HepG2 (cell line): ENCODE measurements at regions not wholly inside any gene's neighbourhood (a gene's known extent, or its start where the extent isn't known, plus 50 kb on each side); places are given as distances from the start of the nearest gene placed in this dataset.

Source experiments
- EZH2 ChIP-seq: conservative IDR thresholded peaks from 2 replicates; pipeline ENCODE4 v1.6.1; 2012; ENCODE audit warnings: mild to moderate bottlenecking, low read depth, low read length, moderate library complexity
- ZFP41 ChIP-seq: sonication (generic); formaldehyde crosslinking; IDR thresholded peaks from 2 replicates; pipeline ENCODE4 v1.4.0; 2020; ENCODE audit warnings: mild to moderate bottlenecking, missing genetic modification reagents, borderline replicate concordance
- TF ChIP-seq, protein P1 (sequence below): sonication (generic); formaldehyde crosslinking; IDR thresholded peaks from 2 replicates; pipeline ENCODE4 v1.5.0; 2020; ENCODE audit warnings: mild to moderate bottlenecking, missing genetic modification reagents, moderate library complexity

DNA sequence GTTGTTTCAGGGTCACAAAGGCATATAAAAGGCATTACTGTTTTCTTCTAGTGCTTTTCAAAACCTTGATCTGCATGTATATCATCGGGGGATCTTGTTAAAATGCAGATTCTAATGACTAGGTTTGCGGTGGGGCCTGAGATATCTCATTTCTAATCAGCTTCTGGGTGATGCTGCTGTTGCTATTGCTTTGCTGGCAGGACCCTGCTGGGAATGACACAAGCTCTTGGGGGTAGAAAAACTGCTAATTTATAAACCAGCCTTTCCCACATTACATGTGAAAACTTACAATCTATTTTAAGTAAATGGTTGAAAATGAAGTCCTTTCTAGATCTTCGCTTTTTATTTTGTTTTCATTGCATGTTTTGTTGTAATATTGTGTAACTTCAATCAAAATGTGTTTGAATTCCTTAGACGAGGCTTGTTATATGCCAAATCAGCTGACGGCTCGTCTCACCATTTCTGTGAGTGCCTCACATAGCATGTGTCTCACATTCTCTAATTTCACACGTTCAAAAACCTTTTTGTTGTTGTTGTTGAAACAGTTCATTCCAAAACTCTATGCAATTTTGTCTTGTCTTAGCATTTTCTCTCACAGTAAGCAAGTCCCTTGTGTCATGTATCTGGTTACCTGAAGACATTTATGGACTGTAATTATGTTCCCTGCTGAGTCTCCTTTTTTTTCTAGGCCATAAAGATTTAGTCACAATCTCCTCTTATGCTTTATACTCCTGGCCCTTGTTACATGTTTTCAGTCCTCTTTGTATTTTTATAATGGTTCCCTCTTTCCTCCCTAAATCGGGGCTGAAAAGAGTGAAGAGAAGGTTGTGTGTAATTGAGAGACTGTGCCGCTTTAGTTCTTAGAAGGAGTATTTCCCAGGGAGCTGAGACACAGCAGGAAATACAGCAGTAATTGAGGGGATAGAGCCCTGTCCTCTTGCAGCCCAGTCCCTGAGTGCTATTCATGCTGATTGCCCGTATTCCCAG, 521.0 kb upstream of the SEMA6A start:
- TF ChIP-seq ZFP41, result no peak
- TF ChIP-seq, protein P1, sequence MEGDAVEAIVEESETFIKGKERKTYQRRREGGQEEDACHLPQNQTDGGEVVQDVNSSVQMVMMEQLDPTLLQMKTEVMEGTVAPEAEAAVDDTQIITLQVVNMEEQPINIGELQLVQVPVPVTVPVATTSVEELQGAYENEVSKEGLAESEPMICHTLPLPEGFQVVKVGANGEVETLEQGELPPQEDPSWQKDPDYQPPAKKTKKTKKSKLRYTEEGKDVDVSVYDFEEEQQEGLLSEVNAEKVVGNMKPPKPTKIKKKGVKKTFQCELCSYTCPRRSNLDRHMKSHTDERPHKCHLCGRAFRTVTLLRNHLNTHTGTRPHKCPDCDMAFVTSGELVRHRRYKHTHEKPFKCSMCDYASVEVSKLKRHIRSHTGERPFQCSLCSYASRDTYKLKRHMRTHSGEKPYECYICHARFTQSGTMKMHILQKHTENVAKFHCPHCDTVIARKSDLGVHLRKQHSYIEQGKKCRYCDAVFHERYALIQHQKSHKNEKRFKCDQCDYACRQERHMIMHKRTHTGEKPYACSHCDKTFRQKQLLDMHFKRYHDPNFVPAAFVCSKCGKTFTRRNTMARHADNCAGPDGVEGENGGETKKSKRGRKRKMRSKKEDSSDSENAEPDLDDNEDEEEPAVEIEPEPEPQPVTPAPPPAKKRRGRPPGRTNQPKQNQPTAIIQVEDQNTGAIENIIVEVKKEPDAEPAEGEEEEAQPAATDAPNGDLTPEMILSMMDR (CRISPR knock-in tag), result no peak
- no peak for TF ChIP-seq EZH2
